ENCODE measurements at regions not wholly inside any gene's neighbourhood (a gene's known extent, or its start where the extent isn't known, plus 50 kb on each side); places are given as distances from the start of the nearest gene placed in this dataset.

DNA sequence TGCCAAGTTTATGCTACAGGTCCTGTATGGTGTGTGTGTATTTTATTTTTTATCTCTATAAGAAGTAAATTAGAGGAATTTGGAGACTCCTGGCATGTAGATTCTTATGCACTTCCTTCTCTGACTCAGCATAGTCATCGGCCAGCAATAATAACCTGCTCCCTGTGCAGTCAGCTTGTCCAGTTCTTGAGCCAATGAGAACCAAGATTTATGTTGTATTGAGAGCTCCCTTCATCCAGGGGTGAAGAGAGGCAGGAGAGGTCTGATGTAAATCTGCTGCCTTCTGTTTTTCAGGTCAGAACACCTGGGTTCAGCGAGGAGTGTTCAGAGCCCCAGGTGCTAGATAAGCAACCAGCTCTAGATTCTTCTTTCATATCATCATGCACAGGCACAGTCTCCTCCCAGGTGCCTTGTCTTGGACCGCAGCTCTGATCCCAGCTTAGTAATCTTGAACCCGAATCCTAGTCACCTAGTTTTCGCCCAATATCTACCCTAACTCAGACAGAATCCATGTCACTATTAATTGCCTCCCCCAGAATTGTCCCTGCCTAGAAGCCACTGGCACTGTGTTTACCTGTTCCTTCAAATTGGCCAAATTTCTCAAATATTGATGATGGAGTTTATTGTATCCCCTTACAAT is 328.2 kb upstream of the NCAM1 start:
- no peak for TF ChIP-seq EZH2phosphoT487 (IDR thresholded peaks at IDR 0.05; ENCODE audit: low read depth, severe bottlenecking, unreplicated experiment)
- TF ChIP-seq, protein P1, sequence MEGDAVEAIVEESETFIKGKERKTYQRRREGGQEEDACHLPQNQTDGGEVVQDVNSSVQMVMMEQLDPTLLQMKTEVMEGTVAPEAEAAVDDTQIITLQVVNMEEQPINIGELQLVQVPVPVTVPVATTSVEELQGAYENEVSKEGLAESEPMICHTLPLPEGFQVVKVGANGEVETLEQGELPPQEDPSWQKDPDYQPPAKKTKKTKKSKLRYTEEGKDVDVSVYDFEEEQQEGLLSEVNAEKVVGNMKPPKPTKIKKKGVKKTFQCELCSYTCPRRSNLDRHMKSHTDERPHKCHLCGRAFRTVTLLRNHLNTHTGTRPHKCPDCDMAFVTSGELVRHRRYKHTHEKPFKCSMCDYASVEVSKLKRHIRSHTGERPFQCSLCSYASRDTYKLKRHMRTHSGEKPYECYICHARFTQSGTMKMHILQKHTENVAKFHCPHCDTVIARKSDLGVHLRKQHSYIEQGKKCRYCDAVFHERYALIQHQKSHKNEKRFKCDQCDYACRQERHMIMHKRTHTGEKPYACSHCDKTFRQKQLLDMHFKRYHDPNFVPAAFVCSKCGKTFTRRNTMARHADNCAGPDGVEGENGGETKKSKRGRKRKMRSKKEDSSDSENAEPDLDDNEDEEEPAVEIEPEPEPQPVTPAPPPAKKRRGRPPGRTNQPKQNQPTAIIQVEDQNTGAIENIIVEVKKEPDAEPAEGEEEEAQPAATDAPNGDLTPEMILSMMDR (IDR thresholded peaks at IDR 0.05; ENCODE audit: poor library complexity) = no peak
- TF ChIP-seq EZH2 (IDR thresholded peaks at IDR 0.05; ENCODE audit: borderline replicate concordance) = no peak

Data from hepatocyte (in vitro differentiated cells).